Adrenal gland (tissue), 5 donors: ENCODE measurements at regions not wholly inside any gene's neighbourhood (a gene's known extent, or its start where the extent isn't known, plus 50 kb on each side); places are given as distances from the start of the nearest gene placed in this dataset.

Experiments
- CTCF ChIP-seq, 6 experiments: fragments of 450-650 bp in 4 of 6; fragments of 200-600 bp in 2 of 6; sonication (generic) in 1 of 6; IDR thresholded peaks; 1 replicate in 5 of 6; 2 replicates in 1 of 6; pipeline versions ENCODE4 v1.5.1 to v1.8.0; 2016 to 2021; ENCODE audit warnings: antibody characterized with exemption in 6 of 6, mild to moderate bottlenecking in 2 of 6, moderate library complexity in 1 of 6
- POLR2A ChIP-seq, 2 donors: fragments of 450-650 bp; IDR thresholded peaks; one replicate each; pipeline ENCODE4 v1.6.1; 2017; ENCODE audit warnings: antibody characterized with exemption in 2 of 2, mild to moderate bottlenecking in 2 of 2, moderate library complexity in 1 of 2
- donor health status: DM: no; HTN: no; CAD: no.

DNA sequence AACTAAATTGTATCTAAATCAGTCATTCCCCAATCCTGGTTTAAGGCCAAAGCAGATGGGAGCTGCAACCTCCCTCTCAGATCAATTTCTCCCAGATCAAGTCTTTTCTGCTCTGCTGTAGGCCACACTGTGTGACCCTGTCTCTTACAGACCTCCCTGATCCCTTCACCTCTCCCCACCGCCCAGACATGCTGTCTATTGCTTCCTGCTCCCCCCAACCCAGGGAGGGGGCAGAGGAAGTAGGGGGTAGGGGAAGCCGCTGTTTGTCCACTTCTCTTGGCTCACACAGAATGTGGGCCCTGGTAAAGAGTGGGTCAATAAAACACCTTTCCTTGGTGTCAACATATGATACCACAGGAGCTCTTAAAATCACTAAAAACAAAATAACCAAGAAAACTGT lies 226.3 kb downstream of the ENC1 start:
- no peak for TF ChIP-seq POLR2A (IDR thresholded peaks at IDR 0.05)
- no peak for TF ChIP-seq CTCF (IDR thresholded peaks at IDR 0.05)
